DOHH2 (cell line): ENCODE measurements at regions not wholly inside any gene's neighbourhood (a gene's known extent, or its start where the extent isn't known, plus 50 kb on each side); places are given as distances from the start of the nearest gene placed in this dataset.

Experiments used
- H3F3A ChIP-seq: fragments of 200-600 bp; sonication (generic), shearing (Covaris generic); 2 replicates; pipeline ENCODE4 v1.6.0; 2016; ENCODE audit warnings: antibody characterized with exemption, mild to moderate bottlenecking; ENCODE audit not compliant: control insufficient read depth, insufficient read depth
- H3K27ac ChIP-seq: fragments of 200-600 bp; sonication (generic); 2 replicates; pipeline ENCODE4 v1.5.1; 2014; ENCODE audit warnings: low read depth, mild to moderate bottlenecking, low read length, moderate library complexity
- H3K27me3 ChIP-seq: fragments of 200-600 bp; sonication (generic); 2 replicates; pipeline ENCODE4 v1.6.1; 2014; ENCODE audit warnings: mild to moderate bottlenecking, low read length, mixed read lengths; ENCODE audit not compliant: control insufficient read depth
- H3K36me3 ChIP-seq: fragments of 200-600 bp; sonication (generic); 2 replicates; pipeline ENCODE4 v1.6.1; 2014; ENCODE audit warnings: mild to moderate bottlenecking, low read length, moderate library complexity, mixed read lengths; ENCODE audit not compliant: control insufficient read depth
- H3K4me1 ChIP-seq: fragments of 200-600 bp; sonication (generic); 2 replicates; pipeline ENCODE4 v1.6.1; 2014; ENCODE audit warnings: mild to moderate bottlenecking, low read length, mixed read lengths; ENCODE audit not compliant: control insufficient read depth
- H3K4me2 ChIP-seq: fragments of 200-600 bp; sonication (generic); 2 replicates; pipeline ENCODE4 v1.6.0; 2014; ENCODE audit warnings: mild to moderate bottlenecking, low read length, moderate library complexity
- H3K4me3 ChIP-seq: fragments of 200-600 bp; sonication (generic); 2 replicates; pipeline ENCODE4 v1.5.1; 2014; ENCODE audit warnings: mild to moderate bottlenecking, low read length, mixed read lengths
- H3K79me2 ChIP-seq: fragments of 200-600 bp; sonication (generic); 2 replicates; pipeline ENCODE4 v1.6.1; 2014; ENCODE audit warnings: mild to moderate bottlenecking, low read length, mixed read lengths; ENCODE audit not compliant: control insufficient read depth
- H3K9me2 ChIP-seq: fragments of 200-600 bp; sonication (generic); replicated peaks from 2 replicates; pipeline ENCODE4 v1.6.1; 2014; ENCODE audit warnings: mild to moderate bottlenecking, low read length, mixed read lengths; ENCODE audit not compliant: control insufficient read depth
- H3K9me3 ChIP-seq: fragments of 200-600 bp; sonication (generic); 2 replicates; pipeline ENCODE4 v1.6.1; 2014; ENCODE audit warnings: antibody characterized with exemption, low read length, mixed read lengths; ENCODE audit not compliant: control insufficient read depth, insufficient read depth
- H4K20me1 ChIP-seq: fragments of 200-600 bp; sonication (generic); 2 replicates; pipeline ENCODE4 v1.6.0; 2014; ENCODE audit warnings: low read depth, mild to moderate bottlenecking, antibody characterized with exemption, low read length, moderate library complexity; ENCODE audit not compliant: control insufficient read depth, insufficient read depth
- EZH2phosphoT487 ChIP-seq: fragments of 200-600 bp; sonication (generic); IDR thresholded peaks from 2 replicates; pipeline ENCODE4 v1.6.1; 2017; ENCODE audit warnings: borderline replicate concordance, mild to moderate bottlenecking, antibody characterized with exemption, low read length, moderate library complexity, mixed read lengths
- TF ChIP-seq, protein P1 (sequence below): fragments of 200-600 bp; sonication (generic); IDR thresholded peaks from one replicate; pipeline ENCODE4 v1.5.1; 2014; ENCODE audit warnings: antibody characterized with exemption, mild to moderate bottlenecking, low read depth, low read length; ENCODE audit not compliant: poor library complexity, severe bottlenecking

DNA sequence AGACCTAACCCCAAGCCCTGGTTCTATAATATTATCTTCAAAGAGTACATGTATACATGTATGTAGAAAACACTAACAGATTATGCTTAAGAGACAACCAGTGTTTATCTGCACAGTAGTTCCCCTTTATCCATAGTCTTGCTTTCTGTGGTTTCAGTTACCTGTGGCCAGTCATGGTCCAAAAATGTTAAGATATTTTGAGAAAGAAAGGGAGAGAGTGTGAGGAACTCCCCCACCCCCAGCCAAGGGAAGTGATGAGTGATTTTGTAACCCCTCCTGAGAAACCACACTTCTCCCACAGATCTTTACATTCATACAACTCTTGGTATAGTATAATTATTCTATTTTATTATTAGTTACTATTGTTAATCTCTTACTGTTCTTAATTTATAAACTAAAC, 77.3 kb upstream of the CNTN1 start:
- H3K4me2 ChIP-seq, result no peak overlapping the region
- no peaks in the 10 kb centered on the region for H3F3A ChIP-seq
- no peak overlapping the region for H3K4me3 ChIP-seq
- no peaks in the 10 kb centered on the region for H3K79me2 ChIP-seq
- TF ChIP-seq, protein P1, sequence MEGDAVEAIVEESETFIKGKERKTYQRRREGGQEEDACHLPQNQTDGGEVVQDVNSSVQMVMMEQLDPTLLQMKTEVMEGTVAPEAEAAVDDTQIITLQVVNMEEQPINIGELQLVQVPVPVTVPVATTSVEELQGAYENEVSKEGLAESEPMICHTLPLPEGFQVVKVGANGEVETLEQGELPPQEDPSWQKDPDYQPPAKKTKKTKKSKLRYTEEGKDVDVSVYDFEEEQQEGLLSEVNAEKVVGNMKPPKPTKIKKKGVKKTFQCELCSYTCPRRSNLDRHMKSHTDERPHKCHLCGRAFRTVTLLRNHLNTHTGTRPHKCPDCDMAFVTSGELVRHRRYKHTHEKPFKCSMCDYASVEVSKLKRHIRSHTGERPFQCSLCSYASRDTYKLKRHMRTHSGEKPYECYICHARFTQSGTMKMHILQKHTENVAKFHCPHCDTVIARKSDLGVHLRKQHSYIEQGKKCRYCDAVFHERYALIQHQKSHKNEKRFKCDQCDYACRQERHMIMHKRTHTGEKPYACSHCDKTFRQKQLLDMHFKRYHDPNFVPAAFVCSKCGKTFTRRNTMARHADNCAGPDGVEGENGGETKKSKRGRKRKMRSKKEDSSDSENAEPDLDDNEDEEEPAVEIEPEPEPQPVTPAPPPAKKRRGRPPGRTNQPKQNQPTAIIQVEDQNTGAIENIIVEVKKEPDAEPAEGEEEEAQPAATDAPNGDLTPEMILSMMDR, result no peak
- no peak for TF ChIP-seq EZH2phosphoT487
- H3K9me3 ChIP-seq, result no peaks in the 10 kb centered on the region
- no peak overlapping the region for H3K27ac ChIP-seq
- H3K36me3 ChIP-seq, result no peaks in the 10 kb centered on the region
- no peaks in the 10 kb centered on the region for H4K20me1 ChIP-seq
- no peaks in the 10 kb centered on the region for H3K4me1 ChIP-seq
- H3K9me2 ChIP-seq, result no peaks in the 10 kb centered on the region
- no peaks in the 10 kb centered on the region for H3K27me3 ChIP-seq

DNA sequence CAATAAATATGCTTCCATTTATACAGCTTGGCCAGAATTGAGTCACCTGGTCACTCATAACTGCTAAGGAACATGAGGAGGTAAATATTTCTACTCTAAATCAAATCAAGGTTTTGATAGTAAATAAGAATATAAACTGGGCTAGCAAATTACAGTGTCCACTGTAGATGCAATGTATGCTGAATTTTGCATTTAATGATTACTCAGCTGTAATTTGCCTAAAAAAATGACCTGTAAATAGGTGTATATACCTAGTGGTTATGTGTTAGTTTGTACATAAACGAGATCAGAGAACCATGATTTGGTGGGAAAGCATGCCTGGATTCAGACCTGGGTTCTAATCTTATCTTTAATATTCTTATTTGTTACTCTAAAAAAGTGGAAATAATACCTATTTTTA, 76.6 kb upstream of the CNTN1 start:
- H3K9me3 ChIP-seq, result no peaks in the 10 kb centered on the region
- no peaks in the 10 kb centered on the region for H3K79me2 ChIP-seq
- H3K9me2 ChIP-seq, result no peaks in the 10 kb centered on the region
- H3K36me3 ChIP-seq, result no peaks in the 10 kb centered on the region
- no peaks in the 10 kb centered on the region for H4K20me1 ChIP-seq
- H3K27me3 ChIP-seq, result no peaks in the 10 kb centered on the region
- no peak overlapping the region for H3K4me3 ChIP-seq
- no peaks in the 10 kb centered on the region for H3F3A ChIP-seq
- H3K4me1 ChIP-seq, result no peaks in the 10 kb centered on the region
- H3K4me2 ChIP-seq, result no peak overlapping the region
- no peak overlapping the region for H3K27ac ChIP-seq
- TF ChIP-seq EZH2phosphoT487, result no peak
- TF ChIP-seq, protein P1, result no peak

DNA sequence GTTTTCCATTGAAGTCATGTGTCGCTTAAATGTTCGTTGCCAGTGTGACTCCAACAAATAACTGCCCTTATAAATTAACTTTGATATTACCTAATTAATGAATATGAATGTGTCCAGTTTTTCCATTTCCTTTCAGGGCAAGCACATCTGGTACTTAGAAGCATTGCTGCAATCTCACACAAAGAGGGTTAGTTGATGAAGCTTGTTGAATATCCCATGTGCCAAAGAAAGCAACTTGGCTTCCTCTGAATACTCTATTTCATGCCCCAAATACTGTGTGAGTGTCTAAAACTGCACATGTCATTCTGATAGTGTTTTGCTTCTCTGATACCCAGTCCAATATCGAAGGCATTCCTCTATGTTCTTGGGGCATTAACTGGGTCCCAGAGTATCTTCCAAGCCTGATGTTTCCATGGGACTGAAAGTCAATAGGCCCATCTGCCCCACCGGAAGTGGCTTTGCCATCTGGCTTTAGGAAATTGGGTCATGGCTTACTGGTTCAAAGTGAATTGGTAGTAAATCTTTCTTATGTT, 75.8 kb upstream of the CNTN1 start:
- no peaks in the 10 kb centered on the region for H3K27me3 ChIP-seq
- H3K9me3 ChIP-seq, result no peaks in the 10 kb centered on the region
- no peaks in the 10 kb centered on the region for H3K4me1 ChIP-seq
- H4K20me1 ChIP-seq, result no peaks in the 10 kb centered on the region
- no peaks in the 10 kb centered on the region for H3K79me2 ChIP-seq
- no peaks in the 10 kb centered on the region for H3K9me2 ChIP-seq
- no peaks in the 10 kb centered on the region for H3F3A ChIP-seq
- no peak overlapping the region for H3K4me3 ChIP-seq
- H3K36me3 ChIP-seq, result no peaks in the 10 kb centered on the region
- H3K27ac ChIP-seq, result no peak overlapping the region
- TF ChIP-seq EZH2phosphoT487, result no peak
- TF ChIP-seq, protein P1, result no peak
- H3K4me2 ChIP-seq, result no peak overlapping the region
